ENCODE measurements at regions not wholly inside any gene's neighbourhood (a gene's known extent, or its start where the extent isn't known, plus 50 kb on each side); places are given as distances from the start of the nearest gene placed in this dataset.

- Histone ChIP-seq H3K9me3 (ENCODE audit: severe bottlenecking) (no peaks in the 10 kb centered on the region), H3K36me3 (ENCODE audit: low read depth) (no peaks in the 10 kb centered on the region), H3K27me3 (ENCODE audit: insufficient read depth, poor library complexity, severe bottlenecking) (no peaks in the 10 kb centered on the region), H3K4me3 (ENCODE audit: severe bottlenecking) (no peak overlapping the region), H3K4me1 (ENCODE audit: insufficient read depth, poor library complexity, severe bottlenecking) (no peaks in the 10 kb centered on the region), H3K27ac (ENCODE audit: poor library complexity, severe bottlenecking) (no peak overlapping the region)
- DNase-seq (ENCODE audit: low spot score) (no peak), ATAC-seq (ENCODE audit: low read depth) (no peak)
- TF ChIP-seq, protein P1, sequence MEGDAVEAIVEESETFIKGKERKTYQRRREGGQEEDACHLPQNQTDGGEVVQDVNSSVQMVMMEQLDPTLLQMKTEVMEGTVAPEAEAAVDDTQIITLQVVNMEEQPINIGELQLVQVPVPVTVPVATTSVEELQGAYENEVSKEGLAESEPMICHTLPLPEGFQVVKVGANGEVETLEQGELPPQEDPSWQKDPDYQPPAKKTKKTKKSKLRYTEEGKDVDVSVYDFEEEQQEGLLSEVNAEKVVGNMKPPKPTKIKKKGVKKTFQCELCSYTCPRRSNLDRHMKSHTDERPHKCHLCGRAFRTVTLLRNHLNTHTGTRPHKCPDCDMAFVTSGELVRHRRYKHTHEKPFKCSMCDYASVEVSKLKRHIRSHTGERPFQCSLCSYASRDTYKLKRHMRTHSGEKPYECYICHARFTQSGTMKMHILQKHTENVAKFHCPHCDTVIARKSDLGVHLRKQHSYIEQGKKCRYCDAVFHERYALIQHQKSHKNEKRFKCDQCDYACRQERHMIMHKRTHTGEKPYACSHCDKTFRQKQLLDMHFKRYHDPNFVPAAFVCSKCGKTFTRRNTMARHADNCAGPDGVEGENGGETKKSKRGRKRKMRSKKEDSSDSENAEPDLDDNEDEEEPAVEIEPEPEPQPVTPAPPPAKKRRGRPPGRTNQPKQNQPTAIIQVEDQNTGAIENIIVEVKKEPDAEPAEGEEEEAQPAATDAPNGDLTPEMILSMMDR (IDR thresholded peaks at IDR 0.05; ENCODE audit: poor library complexity, severe bottlenecking) = no peak
These were observed 139.0 kb upstream of the LINC00305 start for GRCh38 chr18:64287926-64288325.

- Histone ChIP-seq H3K4me1 (ENCODE audit: insufficient read depth, poor library complexity, severe bottlenecking) (no peaks in the 10 kb centered on the region), H3K36me3 (ENCODE audit: low read depth) (no peaks in the 10 kb centered on the region), H3K27ac (ENCODE audit: poor library complexity, severe bottlenecking) (no peak overlapping the region), H3K9me3 (ENCODE audit: severe bottlenecking) (no peaks in the 10 kb centered on the region), H3K4me3 (ENCODE audit: severe bottlenecking) (no peak overlapping the region), H3K27me3 (ENCODE audit: insufficient read depth, poor library complexity, severe bottlenecking) (no peaks in the 10 kb centered on the region)
- no peak for DNase-seq (ENCODE audit: low spot score)
- ATAC-seq (ENCODE audit: low read depth) = no peak
- TF ChIP-seq, protein P1 (IDR thresholded peaks at IDR 0.05; ENCODE audit: poor library complexity, severe bottlenecking) = no peak
These were observed 134.2 kb upstream of the LINC00305 start for GRCh38 chr18:64283059-64283458.

DNA sequence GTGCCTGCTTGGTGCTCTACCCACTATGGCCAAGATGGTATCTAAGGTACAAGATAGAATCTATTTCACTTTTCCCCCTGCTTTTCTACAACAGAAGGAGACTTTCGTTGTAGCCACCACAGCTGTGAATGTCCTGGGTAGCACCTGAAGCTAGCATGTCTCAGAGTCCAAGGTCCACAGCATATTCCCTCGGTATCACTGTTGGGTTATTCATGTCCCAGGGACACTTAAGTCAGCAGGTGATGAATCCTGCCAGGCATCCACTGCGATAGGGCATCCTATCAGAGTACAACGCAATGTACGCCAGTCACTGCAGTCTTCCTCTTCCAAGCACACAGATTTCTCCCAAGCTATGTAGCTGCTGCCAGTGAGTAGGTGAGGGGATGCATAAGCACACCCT, 129.1 kb upstream of the LINC00305 start:
- TF ChIP-seq, protein P1 (IDR thresholded peaks at IDR 0.05; ENCODE audit: poor library complexity, severe bottlenecking) = no peak
- ATAC-seq (ENCODE audit: low read depth) (no peak), DNase-seq (ENCODE audit: low spot score) (no peak)
- Histone ChIP-seq H3K4me1 (ENCODE audit: insufficient read depth, poor library complexity, severe bottlenecking) (no peaks in the 10 kb centered on the region), H3K9me3 (ENCODE audit: severe bottlenecking) (no peaks in the 10 kb centered on the region), H3K4me3 (ENCODE audit: severe bottlenecking) (no peak overlapping the region), H3K36me3 (ENCODE audit: low read depth) (no peaks in the 10 kb centered on the region), H3K27me3 (ENCODE audit: insufficient read depth, poor library complexity, severe bottlenecking) (no peaks in the 10 kb centered on the region), H3K27ac (ENCODE audit: poor library complexity, severe bottlenecking) (no peak overlapping the region)

DNA sequence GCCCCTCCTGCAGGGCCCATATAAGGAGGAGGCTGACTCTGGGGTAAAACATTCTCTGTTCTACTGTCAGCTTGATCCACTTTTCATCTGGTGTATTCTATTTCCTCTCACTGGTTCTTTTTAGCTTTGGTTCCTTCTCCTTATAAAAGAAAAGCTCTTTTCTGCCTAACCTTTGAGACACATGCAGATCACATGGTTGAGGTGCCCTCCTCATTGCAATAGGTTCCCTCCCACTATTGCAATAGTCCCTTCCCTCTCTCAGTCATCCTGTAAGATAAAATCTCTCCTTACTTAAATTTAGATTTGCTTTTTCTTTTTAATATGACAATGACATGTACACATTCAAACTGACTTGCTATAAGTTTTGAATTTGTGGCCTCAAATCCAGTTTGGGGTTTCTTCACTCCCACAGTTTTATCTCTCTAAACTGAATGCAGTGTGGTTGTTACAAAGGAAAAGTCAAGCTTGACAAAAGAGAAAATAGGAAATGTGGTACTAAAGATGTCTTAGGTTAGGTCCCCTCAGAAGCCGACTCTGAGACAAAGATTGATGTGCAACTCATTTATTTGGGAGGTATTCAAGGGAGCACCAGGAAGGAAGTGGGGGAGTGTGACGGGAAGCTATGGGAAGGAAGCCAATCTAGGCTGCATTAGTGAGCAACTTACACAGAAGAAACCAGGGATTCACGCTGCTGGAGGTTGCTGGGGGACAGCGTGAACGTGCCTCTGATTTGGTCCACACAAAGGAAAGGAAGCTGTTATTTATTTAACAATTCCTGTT, 127.6 kb upstream of the LINC00305 start:
- TF ChIP-seq, protein P1 (IDR thresholded peaks at IDR 0.05; ENCODE audit: poor library complexity, severe bottlenecking) = no peak
- H3K4me1 ChIP-seq (ENCODE audit: insufficient read depth, poor library complexity, severe bottlenecking) = no peaks in the 10 kb centered on the region
- H3K4me3 ChIP-seq (ENCODE audit: severe bottlenecking) = no peak overlapping the region
- ATAC-seq (ENCODE audit: low read depth) (no peak), DNase-seq (ENCODE audit: low spot score) (no peak)
- no peak overlapping the region for H3K27ac ChIP-seq (ENCODE audit: poor library complexity, severe bottlenecking)
- H3K36me3 ChIP-seq (ENCODE audit: low read depth) = no peaks in the 10 kb centered on the region
- H3K27me3 ChIP-seq (ENCODE audit: insufficient read depth, poor library complexity, severe bottlenecking) = no peaks in the 10 kb centered on the region
- H3K9me3 ChIP-seq (ENCODE audit: severe bottlenecking) = no peaks in the 10 kb centered on the region

DNA sequence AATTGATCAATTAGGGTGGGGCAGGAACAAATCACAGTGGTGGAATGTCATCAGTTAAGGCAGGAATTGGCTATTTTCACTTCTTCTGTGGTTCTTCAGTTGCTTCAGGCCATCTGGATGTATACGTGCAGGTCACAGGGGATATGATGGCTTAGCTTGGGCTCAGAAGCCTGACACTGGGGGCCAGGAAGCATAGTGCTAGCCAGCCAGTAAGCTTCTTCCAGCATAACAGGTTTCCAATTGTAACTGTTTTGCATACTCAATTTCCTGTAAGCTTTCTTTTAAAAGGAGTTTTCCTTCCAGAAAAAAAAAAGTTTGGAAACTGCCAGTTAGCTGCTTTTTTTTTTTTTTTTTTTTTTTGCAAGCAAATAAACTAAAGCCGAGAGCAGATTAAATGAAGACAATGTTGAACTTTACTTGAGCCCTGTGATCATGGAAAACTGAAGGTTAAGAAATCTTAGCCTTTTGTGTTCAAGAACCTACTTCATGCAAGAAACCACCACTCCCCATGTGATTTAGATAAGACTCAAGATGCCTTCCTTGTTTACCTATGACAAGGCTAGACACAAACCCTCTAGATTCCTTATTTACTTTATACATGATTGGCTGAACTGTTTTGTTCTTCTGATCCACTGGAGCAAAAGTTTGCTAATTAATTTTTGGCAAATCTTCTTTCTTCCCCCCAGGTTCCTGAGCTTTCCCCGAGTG, 126.9 kb upstream of the LINC00305 start:
- H3K27me3 ChIP-seq (ENCODE audit: insufficient read depth, poor library complexity, severe bottlenecking) = no peaks in the 10 kb centered on the region
- no peak for ATAC-seq (ENCODE audit: low read depth)
- no peak for DNase-seq (ENCODE audit: low spot score)
- H3K4me1 ChIP-seq (ENCODE audit: insufficient read depth, poor library complexity, severe bottlenecking) = no peaks in the 10 kb centered on the region
- H3K36me3 ChIP-seq (ENCODE audit: low read depth) = no peaks in the 10 kb centered on the region
- no peaks in the 10 kb centered on the region for H3K9me3 ChIP-seq (ENCODE audit: severe bottlenecking)
- H3K27ac ChIP-seq (ENCODE audit: poor library complexity, severe bottlenecking) = no peak overlapping the region
- TF ChIP-seq, protein P1 (IDR thresholded peaks at IDR 0.05; ENCODE audit: poor library complexity, severe bottlenecking) = no peak
- H3K4me3 ChIP-seq (ENCODE audit: severe bottlenecking) = no peak overlapping the region

Data from RWPE2 (cell line).